BLaER1 treated with 17β-estradiol and CSF1 and Interleukin-3, amounts not matched to agents 10 nM and 100 nM (cell line): ENCODE measurements at regions not wholly inside any gene's neighbourhood (a gene's known extent, or its start where the extent isn't known, plus 50 kb on each side); places are given as distances from the start of the nearest gene placed in this dataset.
A peak's percentile ranks its signal among the peaks of the same experiment; 100 is the strongest.
"Not testable (repeated sequence)": the region's sequence is repeated elsewhere in the genome, so short reads cannot be mapped to it uniquely, and the experiment has no call there.

ENCODE experiments used
- H3K27ac ChIP-seq, 11 experiments: shearing (Covaris generic); formaldehyde crosslinking; 2 replicates each; pipeline ENCODE4 v1.8.1; 2022
- H3K27me3 ChIP-seq, 11 experiments: shearing (Covaris generic); formaldehyde crosslinking; 2 replicates each; pipeline ENCODE4 v1.8.1; 2022
- H3K36me3 ChIP-seq, 11 experiments: shearing (Covaris generic); formaldehyde crosslinking; 2 replicates each; pipeline ENCODE4 v1.8.1; 2022
- H3K4me1 ChIP-seq, 10 experiments: shearing (Covaris generic); formaldehyde crosslinking; 2 replicates each; pipeline ENCODE4 v1.8.1; 2022
- H3K4me2 ChIP-seq, 11 experiments: shearing (Covaris generic); formaldehyde crosslinking; 2 replicates each; pipeline ENCODE4 v1.8.1; 2022
- H3K4me3 ChIP-seq, 10 experiments: shearing (Covaris generic); formaldehyde crosslinking; 2 replicates each; pipeline ENCODE4 v1.8.1; 2022
- H3K9ac ChIP-seq, 11 experiments: shearing (Covaris generic); formaldehyde crosslinking; 2 replicates each; pipeline ENCODE4 v1.8.1; 2022
- H3K9me3 ChIP-seq, 11 experiments: shearing (Covaris generic); formaldehyde crosslinking; replicated peaks in 1 of 11; 2 replicates each; pipeline ENCODE4 v1.8.1; 2022
- H4K20me1 ChIP-seq, 11 experiments: shearing (Covaris generic); formaldehyde crosslinking; 2 replicates each; pipeline ENCODE4 v1.8.1; 2022
- Cebpa-rat ChIP-seq, 11 experiments: shearing (Covaris generic); IDR thresholded peaks; 2 replicates each; pipeline ENCODE4 v1.8.1; 2022

DNA sequence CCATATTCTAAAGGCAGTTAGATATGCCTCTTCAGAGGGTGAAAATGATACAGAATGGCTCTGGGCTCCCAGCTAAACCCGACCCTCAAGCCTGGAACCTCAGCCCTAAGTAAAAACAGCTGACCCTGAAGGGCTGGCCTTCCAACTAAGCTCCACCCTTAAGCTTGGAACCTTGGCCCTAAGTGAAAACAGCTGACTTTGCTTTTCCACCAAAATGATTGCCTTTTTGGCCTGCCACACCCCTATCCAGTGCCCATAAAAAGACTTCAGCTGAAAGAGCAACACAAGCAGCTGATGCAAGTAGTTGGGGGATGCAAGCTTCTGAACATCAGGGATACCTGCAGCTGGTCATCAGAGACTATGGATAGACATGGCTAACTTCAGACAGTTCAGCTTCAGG, 647.4 kb upstream of the SGCD start:
- H3K27me3 ChIP-seq: no peaks in the 10 kb centered on the region
- H3K9ac ChIP-seq: no peak overlapping the region
- TF ChIP-seq Cebpa-rat (IDR thresholded peaks at IDR 0.05): no peak
- H3K4me1 ChIP-seq: no peaks in the 10 kb centered on the region
- no peak overlapping the region for H3K4me3 ChIP-seq
- no peak overlapping the region for H3K4me2 ChIP-seq
- H3K36me3 ChIP-seq: no peaks in the 10 kb centered on the region
- no peaks in the 10 kb centered on the region for H4K20me1 ChIP-seq
- H3K27ac ChIP-seq: no peak overlapping the region
- peaks cover 0 to 14% (median 5%) of the 10 kb centered on the region in 11 experiments; a peak in 10 of 22 replicates for H3K9me3 ChIP-seq

DNA sequence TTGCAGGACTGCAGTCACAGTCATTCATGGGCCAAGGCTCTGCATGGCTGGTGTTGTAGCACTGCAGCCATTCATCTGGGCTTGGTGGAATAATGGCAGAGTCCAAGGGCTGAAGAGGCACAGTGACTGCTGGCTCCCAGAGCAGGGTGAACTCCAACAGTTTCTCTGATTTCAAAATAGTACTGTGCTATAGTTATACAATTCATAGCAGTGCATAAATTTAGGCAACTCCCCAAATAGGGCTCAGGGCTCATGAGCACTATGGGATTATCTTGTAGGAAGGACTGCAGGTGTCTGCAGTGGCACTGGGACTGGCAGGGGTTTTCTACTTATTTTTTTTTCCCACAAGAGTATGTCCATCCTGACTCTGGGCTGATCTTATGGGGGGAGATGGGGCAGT, 642.5 kb upstream of the SGCD start:
- no peaks in the 10 kb centered on the region for H4K20me1 ChIP-seq
- peaks cover 0 to 11% (median 0%) of the 10 kb centered on the region in 11 experiments; a peak in 6 of 22 replicates for H3K9me3 ChIP-seq
- TF ChIP-seq Cebpa-rat (IDR thresholded peaks at IDR 0.05): no peak

GRCh38 chr5:155686131-155686530, 640.8 kb upstream of the SGCD start:
- H3K36me3 ChIP-seq: no peaks in the 10 kb centered on the region
- no peak overlapping the region for H3K4me2 ChIP-seq
- TF ChIP-seq Cebpa-rat (IDR thresholded peaks at IDR 0.05): no peak
- H3K9ac ChIP-seq: no peak overlapping the region
- no peaks in the 10 kb centered on the region for H3K27me3 ChIP-seq
- H3K27ac ChIP-seq: no peak overlapping the region
- no peaks in the 10 kb centered on the region for H3K4me1 ChIP-seq
- peaks cover 0 to 11% (median 0%) of the 10 kb centered on the region in 11 experiments; a peak in 6 of 22 replicates for H3K9me3 ChIP-seq
- no peaks in the 10 kb centered on the region for H4K20me1 ChIP-seq
- no peak overlapping the region for H3K4me3 ChIP-seq

More for the DNA sequence above, 642.5 kb upstream of the SGCD start:
- H3K27me3 ChIP-seq: no peaks in the 10 kb centered on the region
- H3K4me3 ChIP-seq: no peak overlapping the region
- H3K4me1 ChIP-seq: no peaks in the 10 kb centered on the region
- no peak overlapping the region for H3K27ac ChIP-seq
- H3K4me2 ChIP-seq: no peak overlapping the region
- no peak overlapping the region for H3K9ac ChIP-seq
- H3K36me3 ChIP-seq: no peaks in the 10 kb centered on the region

- H3K27me3 ChIP-seq: no peaks in the 10 kb centered on the region
- H3K27ac ChIP-seq: no peak overlapping the region
- H3K9ac ChIP-seq: no peak overlapping the region
- no peaks in the 10 kb centered on the region for H3K4me1 ChIP-seq
- no peak for TF ChIP-seq Cebpa-rat (IDR thresholded peaks at IDR 0.05)
- peaks cover 0 to under 1% (median 0%) of the 10 kb centered on the region in 11 experiments; a peak in 2 of 22 replicates for H3K9me3 ChIP-seq
- no peaks in the 10 kb centered on the region for H4K20me1 ChIP-seq
- no peak overlapping the region for H3K4me2 ChIP-seq
- no peaks in the 10 kb centered on the region for H3K36me3 ChIP-seq
- no peak overlapping the region for H3K4me3 ChIP-seq
These were observed 637.6 kb upstream of the SGCD start for GRCh38 chr5:155689406-155689805.

DNA sequence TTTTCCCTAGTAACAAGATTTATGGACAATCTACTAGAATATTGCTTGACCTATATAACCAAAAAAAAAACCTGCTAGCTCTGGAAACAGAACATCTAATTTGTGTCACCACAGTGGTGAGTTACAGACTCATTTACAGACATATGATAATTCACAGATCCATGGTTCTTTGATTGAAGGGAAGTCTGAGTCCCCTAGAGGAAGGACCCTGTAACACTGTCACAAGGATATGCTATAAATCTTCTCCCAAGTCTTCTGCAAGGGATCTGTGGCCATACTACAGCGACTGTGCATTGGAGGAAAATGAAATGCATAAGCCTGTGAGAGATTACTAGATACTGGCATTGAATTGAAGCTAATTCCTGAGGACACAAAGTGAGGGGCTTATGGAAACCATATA, 630.6 kb upstream of the SGCD start:
- no peak for TF ChIP-seq Cebpa-rat (IDR thresholded peaks at IDR 0.05)
- Histone ChIP-seq H3K27me3 (no peaks in the 10 kb centered on the region), H3K4me2 (no peak overlapping the region), H3K36me3 (no peaks in the 10 kb centered on the region), H4K20me1 (no peaks in the 10 kb centered on the region), H3K4me1 (no peaks in the 10 kb centered on the region), H3K9ac (no peak overlapping the region), H3K9me3 (no peaks in the 10 kb centered on the region), H3K4me3 (no peak overlapping the region), H3K27ac (no peak overlapping the region)

- Histone ChIP-seq H3K36me3 (no peaks in the 10 kb centered on the region), H3K4me3 (no peak overlapping the region), H3K4me2 (no peak overlapping the region), H3K27ac (no peak overlapping the region), H4K20me1 (no peaks in the 10 kb centered on the region), H3K4me1 (no peaks in the 10 kb centered on the region), H3K9ac (no peak overlapping the region), H3K9me3 (no peaks in the 10 kb centered on the region), H3K27me3 (no peaks in the 10 kb centered on the region)
- no peak for TF ChIP-seq Cebpa-rat (IDR thresholded peaks at IDR 0.05)
These were observed 629.7 kb upstream of the SGCD start for GRCh38 chr5:155697236-155697635.

DNA sequence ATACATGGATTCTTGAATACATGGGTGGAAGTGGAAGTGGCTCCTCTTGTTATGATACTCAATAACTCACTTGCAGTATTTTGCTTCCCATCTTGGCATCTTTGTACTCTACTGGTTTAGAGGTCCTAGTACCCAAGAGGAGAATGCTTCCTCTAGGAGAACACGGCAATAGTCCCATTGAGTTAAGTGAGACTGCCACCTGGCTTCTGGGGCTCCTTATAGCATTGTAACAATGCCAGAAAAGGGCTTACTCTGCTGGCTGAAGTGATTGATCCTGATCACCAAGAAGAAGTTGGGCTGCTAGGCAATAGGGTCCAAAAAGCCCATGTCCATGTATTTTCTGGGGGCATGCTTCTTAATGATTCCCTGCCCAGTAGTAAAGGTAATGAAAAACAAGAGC, 627.6 kb upstream of the SGCD start:
- no peak for TF ChIP-seq Cebpa-rat (IDR thresholded peaks at IDR 0.05)
- no peak overlapping the region for H3K27ac ChIP-seq
- no peaks in the 10 kb centered on the region for H3K36me3 ChIP-seq
- no peak overlapping the region for H3K9ac ChIP-seq
- H3K4me1 ChIP-seq: no peaks in the 10 kb centered on the region
- H3K4me2 ChIP-seq: no peak overlapping the region
- no peaks in the 10 kb centered on the region for H4K20me1 ChIP-seq
- H3K9me3 ChIP-seq: no peaks in the 10 kb centered on the region
- H3K27me3 ChIP-seq: no peaks in the 10 kb centered on the region
- no peak overlapping the region for H3K4me3 ChIP-seq

GRCh38 chr5:155700333-155700732, 626.6 kb upstream of the SGCD start:
- TF ChIP-seq Cebpa-rat (IDR thresholded peaks at IDR 0.05): no peak
- Histone ChIP-seq H3K4me1 (no peaks in the 10 kb centered on the region), H4K20me1 (no peaks in the 10 kb centered on the region), H3K36me3 (no peaks in the 10 kb centered on the region), H3K4me3 (no peak overlapping the region), H3K27ac (no peak overlapping the region), H3K4me2 (no peak overlapping the region), H3K9me3 (no peaks in the 10 kb centered on the region), H3K9ac (no peak overlapping the region), H3K27me3 (no peaks in the 10 kb centered on the region)

- no peak for TF ChIP-seq Cebpa-rat (IDR thresholded peaks at IDR 0.05)
- no peaks in the 10 kb centered on the region for H3K36me3 ChIP-seq
- H3K27ac ChIP-seq: peak overlapping the region in 1 of 11 experiments; percentile 8; a peak in 2 of 22 replicates
- no peaks in the 10 kb centered on the region for H3K27me3 ChIP-seq
- H3K9ac ChIP-seq: no peak overlapping the region
- no peaks in the 10 kb centered on the region for H4K20me1 ChIP-seq
- no peaks in the 10 kb centered on the region for H3K9me3 ChIP-seq
- H3K4me2 ChIP-seq: peak overlapping the region in 3 of 11 experiments; percentile 29 to 80 (median 62); a peak in 3 of 22 replicates
- peaks cover 0 to 20% (median 0%) of the 10 kb centered on the region in 10 experiments; a peak in 5 of 20 replicates for H3K4me1 ChIP-seq
- no peak overlapping the region for H3K4me3 ChIP-seq
These were observed 615.1 kb upstream of the SGCD start for GRCh38 chr5:155711882-155712281.

GRCh38 chr5:155714435-155714834, 612.5 kb upstream of the SGCD start:
- not testable (repeated sequence) for H3K4me3 ChIP-seq, H3K9me3 ChIP-seq, H3K9ac ChIP-seq, H4K20me1 ChIP-seq, H3K4me2 ChIP-seq, H3K27ac ChIP-seq, H3K27me3 ChIP-seq, H3K36me3 ChIP-seq
- peaks cover 0 to 20% (median 0%) of the 10 kb centered on the region in 10 experiments; a peak in 5 of 20 replicates for H3K4me1 ChIP-seq
